NCI-H146 treated with DMSO at 0.1 percent for 48 hours (cell line): ENCODE measurements at regions not wholly inside any gene's neighbourhood (a gene's known extent, or its start where the extent isn't known, plus 50 kb on each side); places are given as distances from the start of the nearest gene placed in this dataset.

Experiments
- DNase-seq: peaks from one replicate; lab custom pipeline; 2025; ENCODE audit not compliant: unreplicated experiment; lab: John Stamatoyannopoulos, UW

DNA sequence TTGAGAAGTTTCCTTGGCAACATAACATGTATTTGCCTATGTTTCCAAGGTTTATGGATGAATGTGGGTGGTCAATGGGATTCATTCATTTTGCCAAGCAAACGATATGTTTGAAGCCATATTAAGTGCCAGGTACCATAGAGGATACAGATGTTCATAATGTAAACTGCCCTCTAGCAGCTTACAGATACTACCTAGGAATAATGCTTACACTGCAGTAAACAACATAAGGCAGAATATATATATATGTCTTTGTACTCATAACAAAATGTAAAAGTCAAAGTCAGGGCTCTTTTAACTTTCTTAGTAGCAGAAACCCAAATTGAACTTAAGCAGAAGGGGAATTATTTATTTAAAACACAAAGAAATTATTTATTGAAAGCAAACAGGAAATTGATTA lies 171.6 kb upstream of the TNP1 start:
- no peak for DNase-seq

DNA sequence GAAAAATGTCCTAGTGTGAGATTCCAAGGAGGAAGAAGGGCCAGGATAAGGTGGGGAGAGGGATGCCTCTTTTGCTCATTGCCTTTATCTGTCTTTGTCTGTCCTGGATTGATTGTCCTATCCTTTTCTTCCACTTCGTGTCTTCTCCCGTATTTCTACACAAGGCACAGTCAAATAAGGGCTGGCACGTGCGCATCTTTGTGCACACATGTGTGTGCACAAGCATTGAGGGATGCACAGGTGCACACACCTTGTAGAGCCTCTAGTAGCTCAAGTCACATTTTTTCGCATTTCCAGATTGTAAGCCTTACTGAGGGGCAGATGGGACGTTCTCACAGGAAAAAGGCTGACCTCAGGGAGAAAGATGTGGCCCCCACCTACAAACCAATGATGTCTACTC lies 170.2 kb upstream of the TNP1 start:
- no peak for DNase-seq

DNA sequence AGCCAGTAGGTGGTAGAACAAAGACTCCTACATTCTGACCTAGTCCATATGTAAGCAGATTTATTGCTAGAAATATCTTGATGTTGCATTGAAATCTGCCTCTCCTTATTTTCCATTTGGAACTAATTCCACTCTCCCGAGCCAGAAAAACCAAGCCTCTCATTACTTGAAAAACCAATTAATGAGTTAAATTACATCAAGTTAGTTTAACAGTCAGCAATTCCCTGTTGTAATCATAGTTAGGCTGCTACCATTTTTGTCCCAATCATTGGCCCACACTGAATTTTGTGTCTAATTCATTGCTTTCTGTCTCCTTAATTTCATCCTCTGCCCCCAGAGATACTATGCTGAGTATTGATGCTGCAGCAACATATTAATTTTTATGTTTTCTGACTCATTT lies 168.3 kb upstream of the TNP1 start:
- DNase-seq: no peak

DNA sequence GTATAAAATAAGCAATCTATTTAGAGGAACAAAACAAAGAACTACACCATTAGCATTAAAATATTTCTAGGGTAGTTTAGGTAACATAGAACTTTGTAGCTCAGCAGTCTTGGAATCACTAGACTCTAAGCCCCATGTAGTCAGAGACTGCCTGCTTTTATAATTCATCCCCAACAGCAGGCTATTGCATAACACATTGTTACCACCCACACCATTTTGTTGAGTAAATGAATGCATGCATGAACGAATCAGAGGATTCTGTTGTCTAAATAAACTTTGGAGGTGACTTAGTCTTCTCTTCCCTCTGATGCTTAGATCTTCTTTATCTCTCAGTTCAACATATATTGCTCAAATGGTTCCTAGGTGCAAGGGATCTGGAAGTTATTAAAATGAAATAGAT lies 167.6 kb upstream of the TNP1 start:
- DNase-seq: no peak

DNA sequence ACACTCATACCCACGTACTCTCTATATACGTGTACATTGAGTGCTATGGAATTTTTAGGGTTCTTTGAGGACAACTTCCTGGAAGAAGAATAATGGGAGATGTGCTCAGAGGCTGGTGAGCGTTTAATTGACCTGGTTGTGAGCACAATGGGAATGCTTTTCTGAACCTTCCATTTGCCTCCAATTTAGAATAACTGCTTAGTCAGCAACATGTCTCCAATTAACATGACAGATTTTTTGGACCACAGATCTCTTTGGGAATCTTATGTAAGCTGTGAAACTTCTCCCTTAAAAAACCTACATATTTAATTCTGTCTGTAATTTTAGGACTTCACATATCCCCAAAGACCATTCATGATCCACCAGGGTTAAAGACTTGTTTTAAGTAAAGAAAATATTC lies 166.7 kb upstream of the TNP1 start:
- DNase-seq: no peak

DNA sequence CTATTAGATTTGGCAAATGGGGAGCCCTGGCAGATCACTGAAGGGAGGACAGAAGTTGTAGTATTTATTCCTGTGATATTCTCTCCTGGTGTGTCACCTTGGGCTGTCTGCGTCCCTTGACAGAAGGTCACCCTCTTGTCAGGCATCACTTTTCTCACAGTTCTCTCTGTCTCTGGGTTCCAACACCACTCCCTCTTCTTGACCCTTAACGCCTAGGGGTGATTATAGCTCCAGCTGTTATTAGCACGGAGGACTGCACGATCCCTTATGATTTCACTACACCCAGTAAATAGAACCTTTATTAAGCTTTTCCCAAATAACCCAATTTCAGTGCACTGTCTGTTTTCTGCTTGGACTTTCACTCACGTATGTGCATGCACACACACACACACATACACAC lies 166.3 kb upstream of the TNP1 start:
- no peak for DNase-seq

DNA sequence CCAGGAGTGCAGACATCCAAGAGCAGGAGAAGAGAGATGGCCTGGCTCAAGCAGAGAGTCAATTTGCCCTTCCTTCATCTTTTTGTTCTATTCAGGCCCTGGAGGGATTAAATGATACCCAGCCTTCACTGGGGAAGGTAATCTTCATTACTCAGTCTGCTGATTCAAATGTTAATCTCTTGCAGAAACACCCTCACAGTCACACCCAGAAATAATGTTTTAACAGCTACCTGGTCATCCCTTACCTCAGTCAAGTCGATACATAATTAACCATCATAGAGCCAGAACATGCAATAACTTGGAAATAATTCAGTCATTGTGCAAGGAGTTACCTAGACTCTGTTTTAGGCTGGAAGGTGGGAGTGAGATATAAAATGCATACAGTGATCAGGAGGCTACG lies 163.7 kb upstream of the TNP1 start:
- DNase-seq: no peak

DNA sequence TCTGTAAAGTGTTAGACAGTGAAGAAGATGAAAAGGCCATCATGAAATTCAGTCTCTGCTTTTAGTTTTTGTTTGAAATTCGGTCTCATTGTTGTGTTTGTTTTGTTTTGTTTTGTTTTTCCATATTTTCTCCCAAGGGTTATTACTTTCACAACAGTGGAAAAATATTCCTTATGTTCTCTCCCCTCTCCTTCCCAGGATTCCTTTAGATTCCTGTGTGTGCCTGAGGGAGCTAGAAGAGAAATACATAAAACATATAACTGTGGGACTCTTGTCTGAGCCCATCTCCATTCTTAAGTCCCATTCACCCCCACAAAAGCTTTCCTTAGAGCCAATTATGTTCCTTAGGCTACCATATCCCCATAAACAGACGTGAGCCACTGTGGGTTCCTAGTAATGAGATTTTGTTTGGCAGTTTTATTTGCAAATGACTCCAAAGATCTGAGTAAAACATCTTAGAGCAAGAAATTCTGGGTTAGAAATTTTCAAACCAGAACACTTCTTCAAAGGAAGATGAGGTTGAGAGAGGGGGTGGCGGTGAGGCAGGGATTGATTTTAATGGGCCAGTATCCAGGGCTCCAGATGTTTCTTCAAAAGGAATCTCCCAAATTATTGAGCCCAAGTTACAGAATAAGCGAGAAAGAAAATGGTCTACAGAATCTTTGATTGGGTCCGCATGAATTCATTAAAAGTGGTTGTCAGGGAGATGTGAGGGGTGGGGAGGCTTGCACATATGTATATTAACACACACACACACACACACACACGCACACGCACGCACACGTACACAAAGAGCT lies 157.8 kb upstream of the TNP1 start:
- no peak for DNase-seq

DNA sequence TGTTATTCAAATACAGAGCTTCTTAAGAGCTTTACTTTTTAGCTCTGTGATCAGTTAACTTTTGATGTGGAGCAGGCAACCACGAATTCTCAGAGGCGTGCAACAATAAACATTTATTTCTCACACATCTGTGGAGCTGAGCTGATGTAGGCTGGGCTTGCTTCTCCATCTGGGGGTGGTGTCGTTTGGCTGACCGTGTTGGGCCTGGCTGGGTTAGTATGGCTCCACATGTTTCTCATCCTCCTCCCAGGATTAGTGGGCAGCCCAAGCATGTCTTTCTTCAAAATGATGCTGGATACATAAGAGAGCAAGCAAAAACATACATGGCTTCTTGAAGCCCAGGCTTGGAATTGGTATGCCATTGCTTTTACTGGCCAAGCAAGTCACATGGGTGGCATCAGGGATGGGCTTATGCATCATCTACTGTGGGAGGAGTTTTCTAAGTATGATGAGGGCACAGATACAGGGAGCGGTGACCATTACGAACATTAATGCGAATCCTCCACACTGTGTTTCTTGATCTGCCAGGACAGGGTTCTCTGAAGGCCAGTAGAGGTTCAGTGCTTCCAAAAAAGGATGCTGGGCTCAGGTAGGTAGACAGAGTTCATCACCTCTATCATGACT lies 157.0 kb upstream of the TNP1 start:
- DNase-seq: no peak

DNA sequence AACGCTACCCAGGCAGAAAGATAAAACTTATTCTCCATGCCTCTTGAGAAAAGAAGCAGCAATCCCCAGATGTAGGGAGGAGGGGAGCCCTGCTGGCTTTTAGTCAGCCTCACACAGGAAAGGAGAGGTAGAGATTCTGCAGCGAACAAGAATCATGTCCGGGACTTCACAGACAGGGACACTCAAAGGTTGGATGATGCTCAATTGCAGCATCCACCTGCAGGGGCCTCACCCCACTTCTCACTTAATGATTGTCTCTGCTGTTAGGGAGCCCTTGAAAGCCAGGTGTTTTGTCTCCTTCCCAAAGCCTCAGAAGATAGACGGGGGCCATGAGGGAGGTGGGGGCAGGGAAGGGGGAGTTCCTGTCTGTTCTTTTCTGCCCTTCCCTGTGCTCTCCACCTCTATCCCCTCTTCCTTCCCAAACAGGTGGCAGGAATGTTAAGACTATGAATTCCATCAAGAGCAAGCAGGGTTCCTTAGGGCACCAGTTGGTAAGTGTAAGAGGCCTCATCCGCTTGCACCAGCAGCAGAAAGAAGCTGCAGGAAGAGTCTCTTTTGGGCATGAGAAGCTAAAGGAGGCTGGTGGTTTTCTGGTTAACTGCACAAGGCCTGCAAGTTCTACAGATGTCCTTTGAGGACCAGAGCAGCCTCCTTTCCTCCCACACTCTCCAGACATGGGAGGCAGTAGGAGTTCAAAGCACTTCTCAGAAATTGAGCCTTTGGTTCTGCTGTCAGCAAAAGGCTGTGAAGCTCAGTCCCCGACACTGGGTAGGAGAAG lies 154.7 kb upstream of the TNP1 start:
- no peak for DNase-seq

DNA sequence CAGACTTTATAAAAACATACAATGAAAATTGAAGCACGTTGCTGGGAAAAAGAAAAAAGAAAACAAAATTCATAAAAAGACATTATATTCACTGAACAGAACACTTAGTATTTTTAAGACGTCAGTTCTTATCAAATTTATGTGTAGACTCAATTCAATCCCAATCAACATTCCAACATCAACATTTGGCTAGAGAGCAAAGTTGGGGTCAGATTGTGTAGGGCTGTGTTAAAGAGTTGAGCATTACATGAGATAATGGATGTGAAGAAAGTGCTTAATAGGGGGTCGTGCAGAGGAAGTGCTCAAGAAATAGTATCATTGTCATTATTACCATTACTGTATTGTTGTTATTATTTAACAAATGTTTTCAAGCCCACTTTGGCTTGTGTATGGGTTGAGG lies 154.1 kb upstream of the TNP1 start:
- DNase-seq: no peak

DNA sequence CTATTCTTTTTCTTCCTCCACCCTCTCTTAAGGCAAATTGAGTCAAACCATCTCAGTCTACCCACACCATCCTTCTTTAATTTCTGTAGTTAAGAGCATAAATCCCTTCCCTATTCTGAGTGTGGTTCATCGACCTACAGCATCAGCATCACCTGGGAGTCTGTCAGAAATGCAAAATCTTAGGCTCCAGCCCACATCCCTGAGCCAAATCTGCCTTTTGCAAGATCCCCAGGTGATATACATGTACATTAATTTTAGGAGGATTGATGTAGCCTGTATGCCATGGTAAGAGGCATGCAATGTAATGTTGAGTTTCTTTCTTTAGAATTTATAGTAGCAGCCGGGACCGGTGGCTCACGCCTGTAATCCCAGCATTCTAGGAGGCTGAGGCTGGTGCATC lies 151.7 kb upstream of the TNP1 start:
- DNase-seq: no peak

DNA sequence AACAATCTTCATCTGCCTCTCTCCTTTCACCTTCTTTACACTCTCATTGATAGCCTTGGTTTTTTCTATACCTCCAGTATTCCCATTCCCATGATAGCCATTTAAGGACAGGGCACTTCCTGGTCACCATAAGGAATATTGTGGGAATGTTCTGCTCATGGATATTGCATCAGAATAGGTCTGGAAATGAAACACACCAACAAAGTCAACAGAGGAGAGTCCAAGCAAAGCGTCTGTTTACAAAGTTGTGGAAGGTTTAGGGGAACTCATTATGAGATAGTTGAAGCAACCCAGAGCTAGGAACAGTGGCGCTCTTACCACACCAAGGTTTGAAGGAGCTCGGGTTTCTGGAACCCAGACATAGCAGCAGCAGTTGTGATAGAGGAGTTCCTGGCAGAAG lies 150.3 kb upstream of the TNP1 start:
- no peak for DNase-seq

DNA sequence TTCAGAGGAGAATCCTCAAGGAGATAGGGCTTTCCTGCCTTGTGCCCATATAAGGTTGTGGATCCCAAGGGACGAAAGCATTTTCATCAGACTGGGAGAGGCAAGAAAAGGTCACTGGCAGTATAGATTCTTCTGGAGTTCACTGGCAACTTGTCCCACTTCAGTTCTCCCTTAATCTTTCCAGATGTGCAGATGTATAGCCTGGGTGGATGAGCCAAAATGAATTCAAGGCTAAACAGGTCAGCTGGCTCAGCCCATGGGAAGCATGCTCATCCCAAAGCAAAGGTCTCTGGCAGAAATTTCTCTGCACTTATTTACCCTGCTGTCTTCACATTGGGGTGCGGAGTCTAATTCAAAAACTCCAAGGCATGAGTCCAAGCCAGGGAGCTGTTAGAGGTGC lies 148.9 kb upstream of the TNP1 start:
- no peak for DNase-seq

DNA sequence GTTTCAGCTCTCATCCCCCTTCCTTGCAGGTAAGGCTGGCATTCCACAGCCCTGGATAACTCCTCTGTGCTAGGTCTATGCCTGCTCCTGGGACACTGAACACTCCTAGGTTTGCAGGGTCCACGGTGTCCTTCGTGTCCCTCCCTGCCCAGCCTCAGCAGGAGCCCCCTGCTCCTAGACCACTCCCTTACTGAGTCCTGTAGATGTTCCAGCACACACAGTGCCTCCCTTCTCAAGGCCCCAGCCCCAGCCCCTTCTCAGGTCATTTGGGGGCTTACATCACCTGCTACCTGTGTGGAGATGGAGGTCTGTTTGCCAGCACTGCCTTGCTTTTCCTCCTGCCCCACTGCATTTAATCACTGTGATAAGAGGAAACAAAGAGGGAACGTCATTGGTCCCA lies 146.4 kb upstream of the TNP1 start:
- DNase-seq: no peak

DNA sequence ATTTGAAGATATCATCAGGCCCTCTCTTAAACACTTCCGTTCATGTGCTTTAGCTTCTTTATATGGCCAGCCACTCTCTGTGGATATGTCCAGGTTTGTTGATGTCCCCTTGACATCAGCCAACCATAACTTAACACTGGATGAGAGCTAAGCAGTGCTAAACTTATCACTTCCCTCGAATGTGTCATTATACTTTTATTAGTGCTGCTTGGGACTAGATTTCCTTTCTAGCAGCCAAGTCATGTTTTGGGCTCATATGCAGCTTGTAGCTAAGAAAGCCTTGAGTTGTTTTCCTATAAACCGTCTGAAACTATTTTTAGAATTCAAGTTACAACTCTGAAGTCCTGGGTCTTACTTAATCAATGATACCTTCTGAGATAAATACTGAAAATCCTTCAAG lies 144.8 kb upstream of the TNP1 start:
- no peak for DNase-seq

DNA sequence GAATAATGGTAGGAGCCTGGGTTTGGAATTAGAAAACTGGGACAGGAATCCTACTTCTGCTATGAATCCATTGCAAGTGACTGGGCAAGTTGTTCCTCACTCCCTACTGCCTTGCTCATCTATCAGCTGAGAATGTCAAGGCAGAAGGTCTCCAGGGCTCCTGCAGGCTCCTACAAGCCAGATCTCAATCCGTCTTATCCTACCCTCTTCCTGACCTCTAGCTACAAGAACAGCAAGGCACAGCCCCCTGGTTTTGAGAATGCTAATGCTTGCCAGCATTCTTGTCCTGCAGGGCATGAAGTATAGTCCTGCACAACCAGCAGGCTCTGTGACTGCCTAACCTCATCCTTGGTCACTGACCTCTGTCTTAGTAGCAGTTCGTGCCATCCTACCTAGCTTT lies 141.9 kb upstream of the TNP1 start:
- no peak for DNase-seq

DNA sequence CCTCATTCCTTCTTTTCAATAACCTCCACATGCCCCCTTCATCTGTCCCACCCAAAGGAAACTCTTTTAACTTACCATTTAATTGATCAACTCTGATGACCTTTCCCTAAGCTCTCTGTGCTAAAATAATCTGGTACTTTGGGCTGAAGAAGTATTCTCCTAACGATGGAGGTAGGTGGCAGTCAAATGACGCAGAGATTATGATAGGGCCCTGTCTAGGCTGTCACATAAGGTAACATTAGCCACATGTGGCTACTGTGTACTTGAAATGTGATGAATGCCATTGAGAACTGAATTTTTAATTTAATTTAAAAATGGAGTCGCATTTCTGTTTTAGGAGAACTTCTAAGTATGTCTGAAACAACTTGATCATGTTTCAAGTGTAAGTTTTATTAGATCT lies 140.5 kb upstream of the TNP1 start:
- DNase-seq: no peak

DNA sequence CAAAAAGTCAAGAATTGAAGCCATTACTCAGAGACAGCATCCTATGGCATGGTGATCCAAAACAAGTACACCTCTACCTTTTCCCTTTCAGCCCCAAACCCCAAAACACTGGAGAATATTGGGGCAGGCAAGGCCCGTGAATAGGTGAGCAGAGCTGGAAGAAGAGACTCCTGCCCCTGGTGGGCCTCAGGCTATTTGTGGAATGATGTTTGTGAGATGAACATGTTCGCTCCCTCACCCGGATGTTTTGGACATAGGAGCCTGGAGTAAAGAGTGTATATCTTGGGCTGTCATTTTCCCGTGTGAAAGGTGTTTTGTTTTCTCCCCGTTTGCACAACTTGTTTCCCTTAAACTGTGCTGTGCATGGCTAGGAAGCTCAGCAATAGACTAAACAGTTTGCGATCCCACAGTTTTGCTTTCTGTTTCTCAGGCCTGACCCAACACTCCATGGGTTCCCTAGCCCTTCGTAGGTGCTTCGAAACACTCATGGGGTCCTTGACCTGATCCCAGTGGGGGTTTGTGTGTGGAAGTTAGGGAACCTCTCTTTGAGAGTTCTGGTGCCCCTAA lies 136.5 kb upstream of the TNP1 start:
- DNase-seq: no peak

DNA sequence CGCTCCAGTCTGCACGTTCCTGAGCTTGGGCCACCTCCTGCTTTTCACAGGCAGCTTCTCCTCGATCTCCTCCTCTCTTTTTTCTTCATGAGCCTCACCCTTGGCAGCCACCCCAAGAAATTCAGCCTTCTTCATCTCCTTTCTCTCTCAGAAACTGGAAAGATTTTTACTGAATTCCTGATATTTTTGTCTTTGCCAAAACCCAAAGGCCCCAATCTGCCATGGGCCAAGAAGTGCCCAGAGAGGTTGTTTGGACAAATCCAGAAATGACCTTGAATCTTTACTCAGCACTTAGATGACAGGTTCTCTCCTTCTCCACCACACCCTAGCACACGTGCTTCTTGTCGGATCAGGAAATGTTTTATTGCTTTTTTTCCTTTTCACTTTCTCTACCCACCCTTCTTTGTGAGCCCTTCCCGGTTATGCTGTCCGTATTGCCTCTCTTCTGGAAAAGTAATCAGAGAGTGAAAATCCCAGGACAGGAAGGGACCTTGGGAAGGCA lies 134.5 kb upstream of the TNP1 start:
- DNase-seq: no peak

DNA sequence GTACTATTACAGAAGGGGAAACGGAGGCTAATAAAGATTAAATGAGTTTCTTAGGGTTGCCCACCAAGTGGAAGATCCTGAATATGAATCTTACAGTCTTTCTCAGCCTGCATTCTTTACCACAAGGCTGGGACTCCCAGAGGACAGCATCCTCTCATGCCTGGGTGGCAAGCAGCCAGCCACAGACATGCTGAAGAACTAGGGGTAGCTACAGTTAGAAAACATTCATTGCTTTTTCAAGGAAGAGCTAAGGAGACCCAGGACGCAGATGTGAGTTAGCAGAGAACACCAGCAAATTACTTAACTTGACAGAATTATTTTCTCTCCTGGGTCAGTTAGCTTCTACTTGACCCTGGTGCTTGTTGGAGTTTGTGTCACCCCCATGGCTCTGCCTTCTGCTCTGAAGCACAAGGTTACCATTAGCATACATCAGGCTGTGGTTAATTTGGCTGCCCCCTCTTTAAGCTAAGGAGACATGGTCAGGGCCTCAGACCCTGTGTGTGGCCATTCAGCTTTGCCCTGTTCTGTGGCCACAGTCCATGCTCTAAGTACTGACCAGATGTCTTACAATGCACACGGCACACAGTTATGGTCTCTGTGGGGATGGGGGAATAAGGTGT lies 132.3 kb upstream of the TNP1 start:
- DNase-seq: no peak
